ENCODE measurements at regions not wholly inside any gene's neighbourhood (a gene's known extent, or its start where the extent isn't known, plus 50 kb on each side); places are given as distances from the start of the nearest gene placed in this dataset.

DNA sequence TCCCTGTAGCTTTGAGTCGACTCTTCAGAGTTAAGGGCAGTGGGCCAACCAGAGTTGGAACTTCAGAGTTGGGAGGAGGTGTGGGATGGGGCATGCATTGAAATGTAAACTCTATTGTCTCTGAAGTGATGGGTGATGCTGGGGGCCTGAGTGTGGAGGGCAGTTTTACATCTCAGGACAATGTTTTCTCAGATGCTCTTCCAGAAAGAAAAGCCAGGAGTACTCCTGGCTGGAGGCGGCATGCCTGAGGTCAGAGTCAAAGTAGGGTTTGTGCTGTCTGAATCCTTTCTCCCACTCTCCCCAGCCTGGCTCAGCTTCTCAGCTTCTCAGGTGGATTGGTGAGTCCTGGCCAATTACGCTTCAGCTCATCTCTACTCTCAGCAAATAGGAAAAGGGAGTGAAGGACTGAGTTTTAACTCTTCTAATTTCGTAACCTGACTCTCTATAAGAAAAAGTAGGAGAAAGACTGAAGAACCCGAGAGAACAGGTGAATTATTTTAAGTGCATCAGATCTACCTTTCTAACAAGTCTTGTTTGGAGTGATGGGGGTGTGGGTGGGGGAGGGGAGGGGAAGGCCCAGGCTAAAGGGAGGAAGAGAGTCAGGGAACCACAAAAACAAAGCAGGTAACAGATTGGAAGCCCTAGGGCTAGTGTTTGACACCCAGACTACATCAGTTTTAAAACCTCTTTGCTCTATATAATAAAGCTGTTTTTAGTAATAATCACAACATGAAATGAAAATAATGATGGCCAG is 107.5 kb upstream of the PELI1 start:
- TF ChIP-seq, protein P1, sequence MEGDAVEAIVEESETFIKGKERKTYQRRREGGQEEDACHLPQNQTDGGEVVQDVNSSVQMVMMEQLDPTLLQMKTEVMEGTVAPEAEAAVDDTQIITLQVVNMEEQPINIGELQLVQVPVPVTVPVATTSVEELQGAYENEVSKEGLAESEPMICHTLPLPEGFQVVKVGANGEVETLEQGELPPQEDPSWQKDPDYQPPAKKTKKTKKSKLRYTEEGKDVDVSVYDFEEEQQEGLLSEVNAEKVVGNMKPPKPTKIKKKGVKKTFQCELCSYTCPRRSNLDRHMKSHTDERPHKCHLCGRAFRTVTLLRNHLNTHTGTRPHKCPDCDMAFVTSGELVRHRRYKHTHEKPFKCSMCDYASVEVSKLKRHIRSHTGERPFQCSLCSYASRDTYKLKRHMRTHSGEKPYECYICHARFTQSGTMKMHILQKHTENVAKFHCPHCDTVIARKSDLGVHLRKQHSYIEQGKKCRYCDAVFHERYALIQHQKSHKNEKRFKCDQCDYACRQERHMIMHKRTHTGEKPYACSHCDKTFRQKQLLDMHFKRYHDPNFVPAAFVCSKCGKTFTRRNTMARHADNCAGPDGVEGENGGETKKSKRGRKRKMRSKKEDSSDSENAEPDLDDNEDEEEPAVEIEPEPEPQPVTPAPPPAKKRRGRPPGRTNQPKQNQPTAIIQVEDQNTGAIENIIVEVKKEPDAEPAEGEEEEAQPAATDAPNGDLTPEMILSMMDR (IDR thresholded peaks at IDR 0.05; ENCODE audit: poor library complexity, severe bottlenecking): no peak
- TF ChIP-seq POLR2AphosphoS5 (IDR thresholded peaks at IDR 0.05): no peak
- TF ChIP-seq EZH2 (IDR thresholded peaks at IDR 0.05; ENCODE audit: borderline replicate concordance, insufficient read depth, low read length, poor library complexity, severe bottlenecking): no peak
- TF ChIP-seq, protein P2, sequence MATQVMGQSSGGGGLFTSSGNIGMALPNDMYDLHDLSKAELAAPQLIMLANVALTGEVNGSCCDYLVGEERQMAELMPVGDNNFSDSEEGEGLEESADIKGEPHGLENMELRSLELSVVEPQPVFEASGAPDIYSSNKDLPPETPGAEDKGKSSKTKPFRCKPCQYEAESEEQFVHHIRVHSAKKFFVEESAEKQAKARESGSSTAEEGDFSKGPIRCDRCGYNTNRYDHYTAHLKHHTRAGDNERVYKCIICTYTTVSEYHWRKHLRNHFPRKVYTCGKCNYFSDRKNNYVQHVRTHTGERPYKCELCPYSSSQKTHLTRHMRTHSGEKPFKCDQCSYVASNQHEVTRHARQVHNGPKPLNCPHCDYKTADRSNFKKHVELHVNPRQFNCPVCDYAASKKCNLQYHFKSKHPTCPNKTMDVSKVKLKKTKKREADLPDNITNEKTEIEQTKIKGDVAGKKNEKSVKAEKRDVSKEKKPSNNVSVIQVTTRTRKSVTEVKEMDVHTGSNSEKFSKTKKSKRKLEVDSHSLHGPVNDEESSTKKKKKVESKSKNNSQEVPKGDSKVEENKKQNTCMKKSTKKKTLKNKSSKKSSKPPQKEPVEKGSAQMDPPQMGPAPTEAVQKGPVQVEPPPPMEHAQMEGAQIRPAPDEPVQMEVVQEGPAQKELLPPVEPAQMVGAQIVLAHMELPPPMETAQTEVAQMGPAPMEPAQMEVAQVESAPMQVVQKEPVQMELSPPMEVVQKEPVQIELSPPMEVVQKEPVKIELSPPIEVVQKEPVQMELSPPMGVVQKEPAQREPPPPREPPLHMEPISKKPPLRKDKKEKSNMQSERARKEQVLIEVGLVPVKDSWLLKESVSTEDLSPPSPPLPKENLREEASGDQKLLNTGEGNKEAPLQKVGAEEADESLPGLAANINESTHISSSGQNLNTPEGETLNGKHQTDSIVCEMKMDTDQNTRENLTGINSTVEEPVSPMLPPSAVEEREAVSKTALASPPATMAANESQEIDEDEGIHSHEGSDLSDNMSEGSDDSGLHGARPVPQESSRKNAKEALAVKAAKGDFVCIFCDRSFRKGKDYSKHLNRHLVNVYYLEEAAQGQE (IDR thresholded peaks at IDR 0.05; ENCODE audit: borderline replicate concordance): no peak
- no peak for TF ChIP-seq MXI1 (conservative IDR thresholded peaks at IDR 0.05; ENCODE audit: poor library complexity, severe bottlenecking)
- TF ChIP-seq SMC3 (conservative IDR thresholded peaks at IDR 0.05; ENCODE audit: poor library complexity): no peak
- TF ChIP-seq TAF1 (IDR thresholded peaks at IDR 0.05; ENCODE audit: low read depth): no peak
